Fibroblast of the aortic adventitia (primary cell): ENCODE measurements at regions not wholly inside any gene's neighbourhood (a gene's known extent, or its start where the extent isn't known, plus 50 kb on each side); places are given as distances from the start of the nearest gene placed in this dataset.
"Not testable (repeated sequence)": the region's sequence is repeated elsewhere in the genome, so short reads cannot be mapped to it uniquely, and the experiment has no call there.

ENCODE experiments used
- DNase-seq: peaks from one replicate; pipeline ENCODE4 v3.0.0-alpha.2; 2010; ENCODE audit warnings: low read depth
- H3K4me3 ChIP-seq: 2 replicates; pipeline ENCODE4 v1.5.1; 2011; ENCODE audit warnings: low read depth, mild to moderate bottlenecking, control low read depth, low read length, moderate library complexity
- TF ChIP-seq, protein P1 (sequence below): IDR thresholded peaks from 2 replicates; pipeline ENCODE4 v1.5.1; 2011; ENCODE audit warnings: mild to moderate bottlenecking, low read length, control low read depth, inconsistent platforms; ENCODE audit not compliant: insufficient read depth

DNA sequence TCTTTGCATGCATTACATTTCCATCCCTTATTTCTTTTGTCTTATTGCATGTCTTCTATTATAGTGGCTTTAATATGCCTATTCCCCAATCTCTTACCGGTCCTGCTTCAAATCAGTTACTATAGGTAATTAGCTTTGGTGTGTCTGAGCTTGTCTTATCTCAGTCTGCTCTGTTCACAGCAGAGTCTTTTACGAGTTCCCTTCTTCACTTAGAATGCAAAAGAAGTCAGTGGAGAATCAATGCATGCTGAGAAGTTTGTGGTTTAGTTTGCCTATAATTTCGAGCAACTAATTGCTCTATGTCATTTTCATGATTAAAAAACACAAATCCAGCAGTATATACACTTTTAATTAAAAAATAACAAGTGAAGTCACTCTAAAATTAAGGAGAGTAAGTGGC lies 545.0 kb downstream of the SLCO4C1 start:
- DNase-seq = no peak
- TF ChIP-seq, protein P1, sequence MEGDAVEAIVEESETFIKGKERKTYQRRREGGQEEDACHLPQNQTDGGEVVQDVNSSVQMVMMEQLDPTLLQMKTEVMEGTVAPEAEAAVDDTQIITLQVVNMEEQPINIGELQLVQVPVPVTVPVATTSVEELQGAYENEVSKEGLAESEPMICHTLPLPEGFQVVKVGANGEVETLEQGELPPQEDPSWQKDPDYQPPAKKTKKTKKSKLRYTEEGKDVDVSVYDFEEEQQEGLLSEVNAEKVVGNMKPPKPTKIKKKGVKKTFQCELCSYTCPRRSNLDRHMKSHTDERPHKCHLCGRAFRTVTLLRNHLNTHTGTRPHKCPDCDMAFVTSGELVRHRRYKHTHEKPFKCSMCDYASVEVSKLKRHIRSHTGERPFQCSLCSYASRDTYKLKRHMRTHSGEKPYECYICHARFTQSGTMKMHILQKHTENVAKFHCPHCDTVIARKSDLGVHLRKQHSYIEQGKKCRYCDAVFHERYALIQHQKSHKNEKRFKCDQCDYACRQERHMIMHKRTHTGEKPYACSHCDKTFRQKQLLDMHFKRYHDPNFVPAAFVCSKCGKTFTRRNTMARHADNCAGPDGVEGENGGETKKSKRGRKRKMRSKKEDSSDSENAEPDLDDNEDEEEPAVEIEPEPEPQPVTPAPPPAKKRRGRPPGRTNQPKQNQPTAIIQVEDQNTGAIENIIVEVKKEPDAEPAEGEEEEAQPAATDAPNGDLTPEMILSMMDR = no peak
- no peak overlapping the region for H3K4me3 ChIP-seq

DNA sequence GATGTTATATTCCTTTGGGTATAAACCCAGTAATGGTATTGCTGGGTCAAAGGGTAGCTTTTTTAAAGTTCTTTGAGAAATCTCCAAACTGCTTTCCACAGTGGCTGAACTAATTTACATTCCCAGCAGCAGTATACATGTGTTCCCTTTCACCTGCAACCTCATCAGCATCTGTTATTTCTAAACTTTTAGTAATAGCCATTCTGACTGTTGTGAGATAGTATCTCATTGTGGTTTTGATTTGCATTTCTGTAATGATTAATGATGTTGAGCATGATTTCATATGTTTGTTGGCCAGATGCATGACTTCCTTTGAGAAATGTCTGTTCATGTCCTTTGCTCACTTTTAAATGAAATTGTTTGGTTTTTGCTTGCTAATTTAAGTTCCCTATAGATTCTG lies 553.1 kb downstream of the SLCO4C1 start:
- not testable (repeated sequence) for H3K4me3 ChIP-seq, DNase-seq

DNA sequence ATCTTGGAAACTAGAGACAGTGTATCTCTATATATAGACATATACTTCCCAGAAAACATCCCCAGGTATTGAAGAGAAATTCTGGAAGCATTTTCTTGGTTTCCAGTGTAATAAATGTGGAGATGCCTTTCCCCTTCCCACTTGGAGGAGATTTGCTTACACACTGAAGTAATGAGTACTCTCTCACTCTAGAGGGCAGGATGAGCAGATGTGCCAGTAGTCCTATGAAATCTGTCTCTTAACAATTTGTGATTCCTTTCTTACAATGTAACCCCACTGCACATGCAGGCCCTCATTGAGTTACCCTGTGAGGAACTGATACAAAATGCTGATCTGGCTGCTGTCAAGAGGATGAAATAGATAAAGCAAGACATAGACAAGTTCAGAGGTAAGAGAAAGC lies 567.2 kb downstream of the SLCO4C1 start:
- TF ChIP-seq, protein P1 = no peak
- no peak for DNase-seq
- no peak overlapping the region for H3K4me3 ChIP-seq

DNA sequence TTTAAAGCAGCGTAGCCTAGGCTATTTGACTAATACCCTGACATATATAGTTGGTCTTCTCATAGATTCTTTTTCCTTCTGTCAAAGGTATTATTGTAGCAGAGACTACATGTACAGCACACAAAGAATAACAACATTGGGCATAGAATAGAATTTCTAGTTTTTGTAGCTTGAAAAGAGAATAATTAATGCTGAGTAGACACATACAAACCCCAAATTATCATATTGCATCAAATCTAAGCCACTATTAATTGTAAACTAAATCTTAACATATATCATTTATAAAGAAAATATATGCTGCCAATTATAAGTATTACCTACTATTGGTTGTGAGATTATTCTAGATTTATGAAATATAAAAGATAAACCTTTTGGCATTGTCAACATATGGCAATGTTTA lies 574.5 kb downstream of the SLCO4C1 start:
- H3K4me3 ChIP-seq = no peak overlapping the region
- DNase-seq = no peak
- TF ChIP-seq, protein P1 = no peak

DNA sequence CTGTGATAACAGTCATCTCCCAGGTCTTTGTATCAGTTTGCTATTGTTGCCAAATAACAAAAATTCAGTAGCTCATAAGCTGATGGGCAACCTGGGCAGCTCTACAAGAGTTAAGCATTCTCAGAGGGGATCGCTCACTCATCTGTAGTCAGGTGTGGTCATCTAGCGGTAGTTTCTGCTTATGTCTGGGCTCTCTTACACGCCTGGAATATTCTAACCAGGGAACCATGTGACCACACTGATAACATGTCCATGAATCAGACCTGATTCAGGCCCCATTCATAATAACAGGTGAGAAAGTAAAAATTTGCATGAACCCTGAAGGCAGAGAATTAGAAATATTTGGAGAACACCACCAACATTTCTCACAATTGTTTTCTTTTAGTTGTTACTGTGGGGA lies 576.1 kb downstream of the SLCO4C1 start:
- no peak for DNase-seq
- TF ChIP-seq, protein P1 = no peak
- no peak overlapping the region for H3K4me3 ChIP-seq

DNA sequence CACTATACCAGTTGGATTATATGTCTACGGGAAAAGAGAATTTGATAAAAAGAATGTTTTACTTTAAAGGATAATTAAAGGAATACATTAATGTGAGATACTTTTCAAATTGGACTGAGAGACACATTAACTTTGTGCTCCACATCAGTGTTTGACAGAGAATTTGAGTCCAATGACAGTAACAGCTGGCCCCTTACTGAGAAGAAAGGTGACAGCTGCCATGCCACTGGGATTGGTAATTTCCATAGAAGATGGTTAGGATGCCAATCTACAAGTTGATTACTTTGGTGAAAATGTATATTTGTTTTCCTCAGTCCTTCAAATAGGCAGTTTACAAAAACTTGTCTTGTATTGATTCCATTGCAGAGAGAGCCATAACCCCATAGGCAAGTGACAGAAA lies 578.4 kb downstream of the SLCO4C1 start:
- DNase-seq = no peak
- TF ChIP-seq, protein P1 = no peak
- H3K4me3 ChIP-seq = no peak overlapping the region

DNA sequence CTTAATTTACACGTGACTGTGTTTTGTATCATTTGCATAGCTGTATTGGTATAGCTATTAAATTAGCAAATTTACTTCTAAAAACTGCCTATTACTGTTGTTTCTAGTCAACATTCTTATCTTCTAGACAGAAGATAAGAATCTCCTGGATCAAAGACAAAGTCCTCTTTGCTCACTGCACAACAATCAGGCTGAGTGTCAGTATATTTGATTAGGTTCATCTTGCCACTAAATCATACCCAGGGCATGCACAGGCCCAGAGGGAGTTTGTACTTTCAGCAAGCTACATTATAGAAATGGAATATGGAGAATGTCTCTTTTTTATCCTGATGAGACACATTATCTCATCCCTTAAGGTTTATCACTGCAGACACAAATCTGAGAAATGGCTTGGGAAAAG lies 579.1 kb downstream of the SLCO4C1 start:
- DNase-seq = no peak
- no peak overlapping the region for H3K4me3 ChIP-seq
- TF ChIP-seq, protein P1 = no peak

DNA sequence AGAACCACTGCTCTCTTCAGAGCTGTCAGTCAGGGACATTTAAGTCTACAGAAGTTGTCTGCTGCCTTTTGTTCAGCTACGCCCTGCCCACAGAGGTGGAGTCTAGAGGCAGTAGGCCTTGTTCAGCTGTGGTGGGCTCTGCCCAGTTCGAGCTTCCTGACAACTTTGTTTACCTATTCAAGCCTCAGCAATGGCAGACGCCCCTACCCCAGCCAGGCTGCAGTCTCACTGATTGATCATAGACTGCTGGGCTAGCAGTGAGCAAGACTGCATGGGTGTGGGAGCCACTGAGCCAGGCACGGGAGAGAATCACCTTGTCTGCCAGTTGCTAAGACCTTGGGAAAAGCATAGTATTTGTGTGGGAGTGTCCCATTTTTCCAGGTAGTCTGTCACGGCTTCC lies 580.3 kb downstream of the SLCO4C1 start:
- not testable (repeated sequence) for H3K4me3 ChIP-seq, DNase-seq
